H1 (cell line): ENCODE measurements at regions not wholly inside any gene's neighbourhood (a gene's known extent, or its start where the extent isn't known, plus 50 kb on each side); places are given as distances from the start of the nearest gene placed in this dataset.

Experiments used
- BRCA1 ChIP-seq: IDR thresholded peaks from 2 replicates; pipeline ENCODE4 v1.6.1; 2012; ENCODE audit warnings: low read depth, low read length, improper control_type of control experiment
- CHD7 ChIP-seq: fragments of 300-600 bp; sonication (generic); IDR thresholded peaks from 2 replicates; pipeline ENCODE4 v1.7.1; 2012; ENCODE audit warnings: low read length, moderate library complexity, mild to moderate bottlenecking, inconsistent platforms; ENCODE audit not compliant: insufficient replicate concordance
- CTBP2 ChIP-seq: IDR thresholded peaks from 2 replicates; pipeline ENCODE4 v1.7.0; 2011; ENCODE audit warnings: borderline replicate concordance, mild to moderate bottlenecking, moderate library complexity, mixed read lengths, low read length; ENCODE audit not compliant: insufficient read depth, insufficient read length
- KDM1A ChIP-seq: fragments of 200-600, 300-600 bp; sonication (generic); IDR thresholded peaks from 2 replicates; pipeline ENCODE4 v1.7.1; 2016; ENCODE audit warnings: mild to moderate bottlenecking, low read length, borderline replicate concordance
- ZNF274 ChIP-seq: IDR thresholded peaks from 2 replicates; pipeline ENCODE4 v1.7.0; 2012; ENCODE audit warnings: low read length, borderline replicate concordance; ENCODE audit errors: extremely low read depth

- TF ChIP-seq CHD7 (no peak), BRCA1 (no peak), KDM1A (no peak), ZNF274 (no peak), CTBP2 (no peak)
These were observed 198.0 kb downstream of the HUNK start (continued) for GRCh38 chr21:32070676-32071330.
